AG10803 (cell line): ENCODE measurements at regions not wholly inside any gene's neighbourhood (a gene's known extent, or its start where the extent isn't known, plus 50 kb on each side); places are given as distances from the start of the nearest gene placed in this dataset.

Source experiments
- DNase-seq: peaks from one replicate; pipeline ENCODE4 v3.0.0; 2010; ENCODE audit warnings: low read depth
- H3K4me3 ChIP-seq: 2 replicates; pipeline ENCODE4 v1.5.1; 2011; ENCODE audit warnings: mild to moderate bottlenecking, low read length, control low read depth
- CTCF ChIP-seq: conservative IDR thresholded peaks from 2 replicates; pipeline ENCODE4 v1.5.1; 2011; ENCODE audit warnings: mild to moderate bottlenecking, low read length, control low read depth, inconsistent platforms

GRCh38 chr11:96655474-96655873, 265.7 kb downstream of the JRKL start:
- no peak overlapping the region for H3K4me3 ChIP-seq
- no peak for DNase-seq
- TF ChIP-seq CTCF: no peak

- no peak for TF ChIP-seq CTCF
- no peak for DNase-seq
- no peak overlapping the region for H3K4me3 ChIP-seq
These were observed 268.6 kb downstream of the JRKL start for GRCh38 chr11:96658436-96658835.

GRCh38 chr11:96664110-96664509, 274.3 kb downstream of the JRKL start:
- DNase-seq: no peak
- no peak for TF ChIP-seq CTCF

GRCh38 chr11:96680211-96681018, 290.6 kb downstream of the JRKL start:
- DNase-seq: no peak
- no peak overlapping the region for H3K4me3 ChIP-seq
- TF ChIP-seq CTCF: no peak

More at GRCh38 chr11:96664110-96664509, 274.3 kb downstream of the JRKL start:
- no peak overlapping the region for H3K4me3 ChIP-seq

GRCh38 chr11:96681019-96681716, 291.4 kb downstream of the JRKL start:
- TF ChIP-seq CTCF: no peak
- no peak for DNase-seq
- no peak overlapping the region for H3K4me3 ChIP-seq

- no peak overlapping the region for H3K4me3 ChIP-seq
- DNase-seq: no peak
- TF ChIP-seq CTCF: no peak
These were observed 304.5 kb downstream of the JRKL start for GRCh38 chr11:96694338-96694737.

GRCh38 chr11:96696731-96697130, 306.9 kb downstream of the JRKL start:
- no peak for TF ChIP-seq CTCF
- no peak for DNase-seq
- no peak overlapping the region for H3K4me3 ChIP-seq
